Ectodermal cell (in vitro differentiated cells): ENCODE measurements at regions not wholly inside any gene's neighbourhood (a gene's known extent, or its start where the extent isn't known, plus 50 kb on each side); places are given as distances from the start of the nearest gene placed in this dataset.

Experiments used
- H3K27ac ChIP-seq: 2 replicates; pipeline ENCODE4 v1.7.0; 2013; ENCODE audit warnings: mild to moderate bottlenecking, low read depth, low read length; ENCODE audit not compliant: insufficient read depth, poor library complexity, severe bottlenecking
- H3K27me3 ChIP-seq: 2 replicates; pipeline ENCODE4 v1.7.0; 2013; ENCODE audit warnings: mild to moderate bottlenecking, low read length; ENCODE audit not compliant: insufficient read depth, control insufficient read depth, poor library complexity, severe bottlenecking
- H3K36me3 ChIP-seq: one replicate; pipeline ENCODE4 v1.7.0; 2013; ENCODE audit warnings: low read length; ENCODE audit not compliant: control insufficient read depth, insufficient read depth
- H3K4me1 ChIP-seq: one replicate; pipeline ENCODE4 v1.7.0; 2013; ENCODE audit warnings: low read length; ENCODE audit not compliant: control insufficient read depth, insufficient read depth
- H3K4me3 ChIP-seq: 2 replicates; pipeline ENCODE4 v1.7.0; 2013; ENCODE audit warnings: low read depth, low read length, control low read depth; ENCODE audit not compliant: insufficient read depth
- H3K9me3 ChIP-seq: 2 replicates; pipeline ENCODE4 v1.7.0; 2013; ENCODE audit warnings: mild to moderate bottlenecking, low read length, moderate library complexity; ENCODE audit not compliant: control insufficient read depth
- WGBS, 2 experiments: methylation state at CpG; one replicate each; pipeline ENCODE4 v1.1.7; 2013; ENCODE audit warnings: missing lambda C conversion rate in 2 of 2; 5-methylcytosine and 5-hydroxymethylcytosine counted together

DNA sequence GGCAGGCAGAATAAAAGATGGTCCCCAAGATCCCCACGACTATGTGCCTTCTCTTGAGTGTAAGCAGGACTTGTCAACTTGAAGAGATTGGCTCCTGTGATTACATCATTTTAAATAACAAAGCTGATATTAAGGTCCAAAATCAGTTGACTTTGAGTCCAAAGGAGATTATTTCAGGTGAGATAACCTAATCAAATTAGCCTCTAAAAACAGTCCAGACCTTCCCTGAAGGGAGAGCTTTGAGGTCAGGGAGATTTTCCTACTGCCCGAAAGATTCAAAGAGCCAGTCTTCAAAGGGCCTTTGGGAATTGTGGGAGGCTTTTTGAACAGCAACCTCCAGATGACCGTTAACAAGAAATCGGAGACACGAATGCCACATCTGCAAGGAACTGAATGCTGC is 51.5 kb upstream of the NCAM2 start:
- Histone ChIP-seq H3K4me3 (no peak overlapping the region), H3K36me3 (no peaks in the 10 kb centered on the region), H3K27me3 (no peaks in the 10 kb centered on the region), H3K4me1 (no peaks in the 10 kb centered on the region), H3K9me3 (no peaks in the 10 kb centered on the region), H3K27ac (no peak overlapping the region)
- 87% methylated on average over 5 of the region's 5 CpGs for WGBS, 2 experiments
